ENCODE measurements at regions not wholly inside any gene's neighbourhood (a gene's known extent, or its start where the extent isn't known, plus 50 kb on each side); places are given as distances from the start of the nearest gene placed in this dataset.

- no peak for TF ChIP-seq TAF1 (IDR thresholded peaks at IDR 0.05; ENCODE audit: borderline replicate concordance, insufficient read depth, low read length)
- TF ChIP-seq SIN3A (IDR thresholded peaks at IDR 0.05; ENCODE audit: borderline replicate concordance, insufficient read depth, low read length): no peak
- no peak for TF ChIP-seq FOXP2 (optimal IDR thresholded peaks at IDR 0.05; ENCODE audit: borderline replicate concordance, extremely low read depth, extremely low read length, insufficient read depth)
- TF ChIP-seq REST (IDR thresholded peaks at IDR 0.05; ENCODE audit: insufficient read depth in 1 of 2, low read depth in 2 of 2, low read length in 2 of 2): no peak
- TF ChIP-seq POLR2AphosphoS5 (IDR thresholded peaks at IDR 0.05; ENCODE audit: low read depth, low read length): no peak
These were observed 68.3 kb downstream of the DYRK2 start for GRCh38 chr12:67716817-67717216.

- no peak for TF ChIP-seq POLR2AphosphoS5 (IDR thresholded peaks at IDR 0.05; ENCODE audit: low read depth, low read length)
- TF ChIP-seq TAF1 (IDR thresholded peaks at IDR 0.05; ENCODE audit: borderline replicate concordance, insufficient read depth, low read length): no peak
- TF ChIP-seq FOXP2 (optimal IDR thresholded peaks at IDR 0.05; ENCODE audit: borderline replicate concordance, extremely low read depth, extremely low read length, insufficient read depth): no peak
- no peak for TF ChIP-seq SIN3A (IDR thresholded peaks at IDR 0.05; ENCODE audit: borderline replicate concordance, insufficient read depth, low read length)
- no peak for TF ChIP-seq REST (IDR thresholded peaks at IDR 0.05; ENCODE audit: insufficient read depth in 1 of 2, low read depth in 2 of 2, low read length in 2 of 2)
These were observed 71.9 kb downstream of the DYRK2 start for GRCh38 chr12:67720351-67720856.

- no peak for TF ChIP-seq FOXP2 (optimal IDR thresholded peaks at IDR 0.05; ENCODE audit: borderline replicate concordance, extremely low read depth, extremely low read length, insufficient read depth)
- no peak for TF ChIP-seq POLR2AphosphoS5 (IDR thresholded peaks at IDR 0.05; ENCODE audit: low read depth, low read length)
- no peak for TF ChIP-seq REST (IDR thresholded peaks at IDR 0.05; ENCODE audit: insufficient read depth in 1 of 2, low read depth in 2 of 2, low read length in 2 of 2)
- no peak for TF ChIP-seq TAF1 (IDR thresholded peaks at IDR 0.05; ENCODE audit: borderline replicate concordance, insufficient read depth, low read length)
- no peak for TF ChIP-seq SIN3A (IDR thresholded peaks at IDR 0.05; ENCODE audit: borderline replicate concordance, insufficient read depth, low read length)
These were observed 72.7 kb downstream of the DYRK2 start for GRCh38 chr12:67721248-67721647.

- TF ChIP-seq FOXP2 (optimal IDR thresholded peaks at IDR 0.05; ENCODE audit: borderline replicate concordance, extremely low read depth, extremely low read length, insufficient read depth) (no peak), SIN3A (IDR thresholded peaks at IDR 0.05; ENCODE audit: borderline replicate concordance, insufficient read depth, low read length) (no peak), POLR2AphosphoS5 (IDR thresholded peaks at IDR 0.05; ENCODE audit: low read depth, low read length) (no peak), REST (IDR thresholded peaks at IDR 0.05; ENCODE audit: insufficient read depth in 1 of 2, low read depth in 2 of 2, low read length in 2 of 2) (no peak), TAF1 (IDR thresholded peaks at IDR 0.05; ENCODE audit: borderline replicate concordance, insufficient read depth, low read length) (no peak)
These were observed 73.8 kb downstream of the DYRK2 start for GRCh38 chr12:67722296-67722695.

GRCh38 chr12:67726868-67727267 is 78.3 kb downstream of the DYRK2 start:
- TF ChIP-seq POLR2AphosphoS5 (IDR thresholded peaks at IDR 0.05; ENCODE audit: low read depth, low read length): no peak
- no peak for TF ChIP-seq REST (IDR thresholded peaks at IDR 0.05; ENCODE audit: insufficient read depth in 1 of 2, low read depth in 2 of 2, low read length in 2 of 2)
- TF ChIP-seq SIN3A (IDR thresholded peaks at IDR 0.05; ENCODE audit: borderline replicate concordance, insufficient read depth, low read length): no peak
- TF ChIP-seq FOXP2 (optimal IDR thresholded peaks at IDR 0.05; ENCODE audit: borderline replicate concordance, extremely low read depth, extremely low read length, insufficient read depth): no peak
- no peak for TF ChIP-seq TAF1 (IDR thresholded peaks at IDR 0.05; ENCODE audit: borderline replicate concordance, insufficient read depth, low read length)
